ENCODE measurements at regions not wholly inside any gene's neighbourhood (a gene's known extent, or its start where the extent isn't known, plus 50 kb on each side); places are given as distances from the start of the nearest gene placed in this dataset.
"Not testable (repeated sequence)": the region's sequence is repeated elsewhere in the genome, so short reads cannot be mapped to it uniquely, and the experiment has no call there.

DNA sequence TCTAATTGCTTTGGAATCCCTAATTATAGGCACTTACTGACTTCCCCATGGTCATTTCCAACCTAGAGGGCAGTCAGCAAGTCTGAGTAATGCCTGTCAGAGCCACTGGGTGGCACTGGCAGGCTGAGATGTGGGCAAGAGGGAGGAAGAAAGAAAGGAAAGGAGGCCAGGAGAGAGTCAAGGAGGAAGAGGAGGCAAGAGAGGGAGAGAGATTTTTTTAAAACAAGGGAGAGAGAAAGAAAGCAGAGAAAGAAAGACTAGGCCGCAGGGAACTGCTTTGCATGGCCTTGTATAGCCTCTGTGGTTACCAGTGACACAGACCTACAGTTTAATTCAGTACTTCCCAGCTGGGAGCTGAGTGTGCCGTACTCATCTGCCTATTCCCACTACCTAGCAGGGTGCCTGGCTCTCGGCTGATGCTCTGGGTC, 210.4 kb upstream of the ADO start:
- DNase-seq, result no peak

DNA sequence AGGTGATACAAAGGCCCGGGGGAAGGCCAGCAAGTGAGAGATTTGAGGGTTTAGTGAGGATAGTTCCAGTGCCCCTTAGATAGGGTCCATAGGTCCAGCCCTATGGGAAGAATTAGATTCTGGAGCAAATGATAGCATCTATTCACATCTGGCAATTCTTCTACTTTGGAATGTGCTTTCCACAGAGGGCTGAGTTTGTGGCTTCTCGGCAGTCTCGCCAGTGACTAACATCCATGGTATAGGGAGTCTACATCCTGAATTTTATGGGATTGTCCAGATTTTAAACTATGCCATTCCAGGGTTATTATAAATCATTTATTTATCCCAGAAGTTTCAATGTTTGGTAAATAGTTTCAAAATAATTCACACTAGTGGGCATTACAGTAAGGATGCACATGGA, 207.3 kb upstream of the ADO start:
- no peak for DNase-seq

- DNase-seq, result no peak
Measured at GRCh38 chr10:62599161-62599560, 205.4 kb upstream of the ADO start.

- not testable (repeated sequence) for DNase-seq
Measured at GRCh38 chr10:62606551-62606950, 198.0 kb upstream of the ADO start.

DNA sequence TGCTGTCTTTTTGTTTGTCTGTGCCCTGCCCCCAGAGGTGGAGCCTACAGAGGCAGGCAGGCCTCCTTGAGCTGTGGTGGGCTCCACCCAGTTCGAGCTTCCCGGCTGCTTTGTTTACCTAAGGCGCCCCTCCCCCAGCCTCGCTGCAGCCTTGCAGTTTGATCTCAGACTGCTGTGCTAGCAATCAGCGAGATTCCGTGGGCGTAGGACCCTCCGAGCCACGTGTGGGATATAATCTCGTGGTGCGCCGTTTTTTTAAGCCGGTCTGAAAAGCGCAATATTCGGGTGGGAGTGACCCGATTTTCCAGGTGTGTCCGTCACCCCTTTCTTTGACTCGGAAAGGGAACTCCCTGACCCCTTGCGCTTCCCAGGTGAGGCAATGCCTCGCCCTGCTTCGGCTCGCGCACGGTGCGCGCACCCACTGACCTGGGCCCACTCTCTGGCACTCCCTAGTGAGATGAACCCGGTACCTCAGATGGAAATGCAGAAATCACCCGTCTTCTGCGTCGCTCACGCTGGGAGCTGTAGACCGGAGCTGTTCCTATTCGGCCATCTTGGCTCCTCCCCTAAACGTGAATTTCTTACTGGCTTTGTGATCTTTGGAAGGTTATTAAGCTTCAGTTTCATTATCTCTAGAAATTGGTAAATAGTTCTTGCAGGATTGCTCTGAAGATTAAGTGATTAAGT, 196.2 kb upstream of the ADO start:
- not testable (repeated sequence) for DNase-seq

DNA sequence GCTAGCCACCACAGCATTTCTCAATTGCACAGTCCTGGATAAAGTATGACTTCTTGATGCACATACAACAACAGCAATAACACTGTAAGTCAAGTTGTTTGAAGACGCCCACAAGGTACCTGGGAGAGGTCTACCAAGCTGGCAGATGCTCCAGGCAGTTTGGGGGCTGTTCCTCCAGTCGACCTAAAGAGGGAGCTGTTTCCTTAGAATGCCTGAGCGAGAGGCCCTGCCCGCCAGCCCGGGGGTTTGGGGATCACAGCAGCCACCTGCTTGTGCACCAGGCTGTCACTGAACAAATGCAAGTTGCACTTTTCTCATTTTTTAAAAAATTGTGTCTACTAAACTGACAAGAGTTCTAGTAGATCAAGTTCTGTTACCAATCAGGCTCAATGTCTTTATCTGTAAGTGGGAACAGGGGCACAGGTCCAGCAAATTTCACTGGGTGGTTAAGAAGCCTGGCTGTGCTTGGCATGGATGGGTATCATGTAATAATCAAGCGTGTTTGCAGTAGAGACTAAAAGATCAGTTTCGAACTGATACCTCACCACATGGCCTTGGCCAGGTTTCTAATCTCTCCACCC, 193.8 kb upstream of the ADO start:
- peak; percentile 30 to 44 for DNase-seq

DNA sequence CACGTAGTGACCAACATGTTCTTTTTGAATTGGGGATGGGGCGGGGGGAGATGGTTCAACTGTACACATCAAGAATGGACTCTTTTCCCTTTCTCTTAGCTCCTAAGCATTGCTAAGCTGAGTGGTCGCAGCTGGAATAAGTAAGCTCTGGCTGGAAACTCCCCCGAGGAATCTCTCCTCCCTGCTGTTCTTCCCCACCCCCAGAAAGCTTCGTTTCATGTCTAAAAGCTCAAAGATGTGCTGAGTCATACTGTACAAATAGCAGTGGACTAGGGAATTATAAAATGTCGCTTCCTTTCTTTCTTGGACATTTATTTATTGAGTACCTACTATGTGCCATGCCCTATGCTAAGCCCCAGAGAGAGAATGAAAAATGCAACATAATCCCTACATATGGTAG, 191.1 kb upstream of the ADO start:
- DNase-seq, result no peak

GRCh38 chr10:62613859-62614258, 190.7 kb upstream of the ADO start:
- DNase-seq, result no peak

GRCh38 chr10:62614389-62615157, 189.9 kb upstream of the ADO start:
- no peak for DNase-seq

GRCh38 chr10:62616885-62617590, 187.5 kb upstream of the ADO start:
- DNase-seq, result no peak

- no peak for DNase-seq
Measured at GRCh38 chr10:62617652-62618051, 186.9 kb upstream of the ADO start.

GRCh38 chr10:62618054-62618453, 186.5 kb upstream of the ADO start:
- DNase-seq, result no peak

GRCh38 chr10:62618576-62619412, 185.7 kb upstream of the ADO start:
- DNase-seq, result no peak

DNA sequence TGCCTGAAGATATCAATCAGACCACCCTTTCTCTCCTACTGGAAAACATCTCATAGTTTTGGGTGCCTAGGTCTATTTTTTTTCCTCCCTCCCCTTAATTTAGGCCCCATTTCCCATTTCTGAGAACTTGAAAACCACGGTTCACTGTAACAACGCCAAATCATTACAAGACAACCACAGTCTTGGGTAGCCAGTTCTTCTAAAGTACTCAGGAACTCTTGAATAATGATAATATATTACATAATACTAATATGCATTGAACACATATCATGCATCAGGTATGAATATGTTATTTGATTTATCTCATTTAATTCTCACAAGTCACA, 185.1 kb upstream of the ADO start:
- no peak for DNase-seq

DNA sequence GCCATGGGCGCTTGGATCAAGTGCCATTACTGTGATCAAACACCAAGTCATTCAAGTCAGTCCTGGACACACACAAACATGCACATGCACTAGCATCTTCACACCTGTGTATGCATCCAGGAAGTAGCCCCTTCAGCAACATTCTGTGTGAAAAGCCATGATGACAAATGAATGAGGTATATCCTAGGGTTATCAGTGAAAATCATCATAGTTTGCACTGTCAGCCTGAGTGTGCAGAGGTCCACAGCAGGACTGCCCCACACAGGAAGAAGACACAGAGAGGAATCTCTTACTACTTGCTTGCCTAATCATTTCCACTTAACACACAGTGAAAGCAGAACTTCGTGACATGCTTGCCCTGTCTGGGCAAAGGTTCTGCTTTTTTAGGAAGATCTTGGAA, 184.0 kb upstream of the ADO start:
- no peak for DNase-seq

DNA sequence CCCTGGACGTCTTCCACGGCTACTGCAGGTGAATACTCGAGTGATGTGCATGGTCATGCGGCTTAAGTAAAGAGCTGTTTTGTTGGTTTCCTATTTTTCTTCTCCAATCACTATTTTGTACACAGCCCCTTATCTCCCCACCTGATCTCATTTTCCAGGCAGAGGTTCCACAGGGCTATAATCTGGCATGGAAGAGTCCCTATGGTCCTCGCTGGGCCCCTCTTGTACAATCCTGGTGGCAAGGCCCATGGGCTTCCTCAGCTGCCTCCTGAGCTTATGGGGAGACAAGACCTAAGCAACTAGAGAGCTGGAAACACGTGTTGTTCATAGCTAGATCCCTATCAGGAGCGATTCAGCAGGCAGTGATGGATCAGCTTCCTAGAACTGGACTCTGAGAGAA, 181.3 kb upstream of the ADO start:
- DNase-seq, result no peak

DNA sequence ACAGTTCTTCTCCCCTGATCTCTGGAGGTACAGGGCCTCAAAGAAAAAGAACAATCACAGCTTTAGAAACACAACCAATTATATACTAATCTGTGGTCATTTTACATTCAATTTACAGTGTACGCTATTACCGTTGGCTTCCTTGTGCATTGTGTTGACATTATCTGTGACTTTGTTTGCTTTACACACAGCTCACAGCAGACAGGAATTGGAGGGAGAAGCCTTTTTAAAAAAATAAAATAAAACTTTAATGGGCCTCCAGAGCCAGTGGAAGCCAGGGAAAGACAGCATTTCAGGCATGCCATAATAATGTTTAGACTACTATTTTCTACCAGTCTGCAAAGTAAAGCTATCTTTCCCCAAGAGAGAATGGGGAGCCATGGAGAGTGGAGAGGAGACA, 179.0 kb upstream of the ADO start:
- no peak for DNase-seq

DNA sequence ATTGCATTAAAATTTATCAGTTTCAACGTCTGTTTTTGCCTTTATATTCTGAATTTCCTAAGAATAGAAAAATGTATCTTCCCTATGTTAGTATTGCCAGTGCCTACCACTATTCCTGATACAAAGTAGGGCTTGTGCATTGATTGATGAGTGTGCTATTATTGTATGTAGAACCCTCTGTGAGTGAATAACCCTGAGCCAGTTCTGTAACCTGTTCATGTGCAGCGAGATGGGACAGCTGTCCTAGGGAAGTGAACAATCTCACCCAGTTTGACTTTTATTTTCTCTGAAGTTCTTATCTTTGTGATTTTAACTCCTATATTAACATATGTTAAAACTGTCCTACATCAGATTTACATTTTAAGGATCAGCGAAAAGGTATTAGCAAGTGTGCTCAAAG, 178.4 kb upstream of the ADO start:
- DNase-seq, result no peak

- no peak for DNase-seq
Measured at GRCh38 chr10:62626817-62627216, 177.7 kb upstream of the ADO start.

DNA sequence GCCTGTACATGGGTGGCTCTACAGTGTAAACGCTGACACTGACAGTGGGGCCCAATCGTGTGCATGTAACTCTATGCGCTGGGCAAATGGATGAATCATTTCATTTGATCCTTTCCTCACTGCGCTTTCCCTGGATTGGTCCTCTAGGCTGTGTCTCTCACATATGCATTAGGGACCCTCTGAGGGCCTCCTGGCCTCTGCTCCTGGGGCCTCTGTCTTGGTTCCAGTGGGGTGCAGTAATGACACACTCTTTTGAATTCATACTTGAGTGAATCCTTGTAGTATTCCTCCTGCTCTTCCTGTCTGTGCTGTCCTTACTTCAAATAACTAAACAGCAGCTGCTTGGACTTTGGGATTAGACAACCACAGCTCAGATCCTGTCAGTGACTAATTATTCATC, 176.5 kb upstream of the ADO start:
- no peak for DNase-seq

GRCh38 chr10:62631241-62631640, 173.3 kb upstream of the ADO start:
- DNase-seq, result no peak

DNA sequence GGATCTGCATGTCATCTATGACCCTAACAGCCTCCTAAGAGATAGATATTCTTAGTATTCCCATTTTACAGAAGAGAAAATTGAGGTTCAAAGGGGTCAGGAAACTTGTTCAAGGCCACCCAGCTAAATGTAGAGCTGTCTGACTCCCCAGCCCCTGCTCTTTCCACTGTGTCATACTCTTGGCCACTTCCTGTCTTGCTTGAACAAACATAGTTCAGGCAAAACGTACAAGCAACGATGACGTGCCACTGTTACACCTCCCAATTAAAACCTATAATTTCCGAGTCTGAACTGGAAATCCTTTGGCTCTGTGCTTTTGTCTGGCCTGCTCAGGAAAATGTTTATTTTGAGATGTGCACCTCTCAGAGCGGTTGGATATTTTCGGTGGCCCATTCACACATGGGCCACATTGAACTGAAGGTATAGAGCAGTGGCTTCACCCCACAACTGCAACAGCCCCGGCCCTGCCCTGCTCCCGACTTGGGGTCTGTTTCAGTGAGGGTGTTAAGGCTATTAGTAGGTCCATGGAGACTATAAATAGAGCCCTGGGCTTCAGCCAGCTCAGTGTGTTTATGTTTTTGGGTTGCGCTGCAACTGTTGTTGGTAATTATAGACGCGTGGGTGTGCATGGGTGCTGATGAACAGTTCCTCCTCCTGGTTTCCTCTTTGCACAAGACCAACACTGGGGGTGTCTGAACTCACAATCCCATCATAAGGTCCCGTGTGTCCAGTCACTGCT, 172.3 kb upstream of the ADO start:
- DNase-seq, result peak in 1 of 2 experiments; percentile 33

Data from SHP77 (cell line).